SK-N-SH treated with all-trans-retinoic acid at 6 μM for 48 hours (cell line): ENCODE measurements at regions not wholly inside any gene's neighbourhood (a gene's known extent, or its start where the extent isn't known, plus 50 kb on each side); places are given as distances from the start of the nearest gene placed in this dataset.
A peak's percentile ranks its signal among the peaks of the same experiment; 100 is the strongest.

Source experiments
- ATAC-seq: fragments of 200-7000 bp; cut with Tn5 transposase; 3 replicates; pipeline ENCODE4 v1.9.1; 2020; ENCODE audit warnings: mild to moderate bottlenecking, moderate library complexity
- ARNTL ChIP-seq: fragments of 450-650 bp; formaldehyde crosslinking; IDR thresholded peaks from 2 replicates; pipeline ENCODE4 v1.5.0; 2020; ENCODE audit warnings: low read depth, mild to moderate bottlenecking, moderate library complexity, borderline replicate concordance
- BACH2 ChIP-seq: fragments of 250-450 bp; sonication (Bioruptor Pico); IDR thresholded peaks from 2 replicates; pipeline ENCODE4 v1.9.0; 2021; ENCODE audit warnings: mild to moderate bottlenecking, borderline replicate concordance
- CSDC2 ChIP-seq: fragments of 250-450 bp; sonication (Bioruptor Pico); IDR thresholded peaks from 2 replicates; pipeline ENCODE4 v1.5.0; 2020; ENCODE audit warnings: mild to moderate bottlenecking, moderate library complexity
- ESRRG ChIP-seq: fragments of 250-450 bp; sonication (Bioruptor Pico); IDR thresholded peaks from 2 replicates; pipeline ENCODE4 v1.6.1; 2021; ENCODE audit warnings: mild to moderate bottlenecking
- GLIS3 ChIP-seq: fragments of 250-450 bp; sonication (Bioruptor Pico); IDR thresholded peaks from 2 replicates; pipeline ENCODE4 v1.5.0; 2020; ENCODE audit warnings: mild to moderate bottlenecking, moderate library complexity
- ISL1 ChIP-seq: fragments of 250-450 bp; sonication (Bioruptor Pico); IDR thresholded peaks from 2 replicates; pipeline ENCODE4 v2.1.2; 2022; ENCODE audit warnings: mild to moderate bottlenecking, moderate library complexity
- OSR1 ChIP-seq: fragments of 250-450 bp; sonication (Bioruptor Pico); IDR thresholded peaks from 2 replicates; pipeline ENCODE4 v1.8.0; 2022; ENCODE audit warnings: moderate library complexity, mild to moderate bottlenecking, inconsistent platforms
- PPARA ChIP-seq: fragments of 250-450 bp; sonication (Bioruptor Pico); IDR thresholded peaks from 2 replicates; pipeline ENCODE4 v1.5.0; 2020; ENCODE audit warnings: mild to moderate bottlenecking, borderline replicate concordance
- RARB ChIP-seq: fragments of 250-450 bp; sonication (Bioruptor Pico); IDR thresholded peaks from 2 replicates; pipeline ENCODE4 v1.8.0; 2021; ENCODE audit warnings: mild to moderate bottlenecking, moderate library complexity
- SNAI2 ChIP-seq: fragments of 250-450 bp; sonication (Bioruptor Pico); IDR thresholded peaks from 2 replicates; pipeline ENCODE4 v1.5.0; 2020; ENCODE audit warnings: mild to moderate bottlenecking, moderate library complexity
- TCF4 ChIP-seq: fragments of 250-450 bp; sonication (Bioruptor Pico); IDR thresholded peaks from 2 replicates; pipeline ENCODE4 v1.8.0; 2021; ENCODE audit warnings: mild to moderate bottlenecking, moderate library complexity, borderline replicate concordance
- TOX ChIP-seq: fragments of 250-450 bp; sonication (Bioruptor Pico); IDR thresholded peaks from 2 replicates; pipeline ENCODE4 v1.8.0; 2021; ENCODE audit warnings: mild to moderate bottlenecking, moderate library complexity, borderline replicate concordance
- ZC3H10 ChIP-seq: fragments of 250-450 bp; sonication (Bioruptor Pico); IDR thresholded peaks from 2 replicates; pipeline ENCODE4 v1.5.1; 2021; ENCODE audit warnings: mild to moderate bottlenecking, moderate library complexity
- ZFP3 ChIP-seq: fragments of 250-450 bp; sonication (Bioruptor Pico); IDR thresholded peaks from 2 replicates; pipeline ENCODE4 v1.5.0; 2020; ENCODE audit warnings: mild to moderate bottlenecking, moderate library complexity
- ZFP30 ChIP-seq: fragments of 450-650 bp; formaldehyde crosslinking; IDR thresholded peaks from 2 replicates; pipeline ENCODE4 v1.5.0; 2022; ENCODE audit warnings: mild to moderate bottlenecking, moderate library complexity
- ZNF565 ChIP-seq: fragments of 450-650 bp; formaldehyde crosslinking; conservative IDR thresholded peaks from 2 replicates; pipeline ENCODE4 v1.5.0; 2020; ENCODE audit warnings: low read depth, mild to moderate bottlenecking, moderate library complexity
- ZNF70 ChIP-seq: fragments of 450-650 bp; formaldehyde crosslinking; IDR thresholded peaks from 2 replicates; pipeline ENCODE4 v1.5.0; 2020; ENCODE audit warnings: mild to moderate bottlenecking, moderate library complexity
- ZNF8 ChIP-seq: fragments of 450-650 bp; formaldehyde crosslinking; IDR thresholded peaks from 2 replicates; pipeline ENCODE4 v1.5.0; 2020; ENCODE audit warnings: mild to moderate bottlenecking, moderate library complexity
- TF ChIP-seq, protein P1 (sequence below): fragments of 250-450 bp; sonication (Bioruptor Pico); IDR thresholded peaks from 2 replicates; pipeline ENCODE4 v1.5.1; 2020; ENCODE audit warnings: low read depth, mild to moderate bottlenecking, moderate library complexity
- TF ChIP-seq, protein P2 (sequence below): fragments of 250-450 bp; sonication (Bioruptor Pico); IDR thresholded peaks from 2 replicates; pipeline ENCODE4 v1.8.0; 2021; ENCODE audit warnings: low read depth, mild to moderate bottlenecking, moderate library complexity, borderline replicate concordance
- TF ChIP-seq, protein P3 (sequence below): fragments of 250-450 bp; sonication (Bioruptor Pico); IDR thresholded peaks from 2 replicates; pipeline ENCODE4 v1.8.0; 2020; ENCODE audit warnings: mild to moderate bottlenecking, moderate library complexity, borderline replicate concordance
- TF ChIP-seq, protein P4 (sequence below): fragments of 250-450 bp; sonication (Bioruptor Pico); IDR thresholded peaks from 2 replicates; pipeline ENCODE4 v1.5.1; 2021; ENCODE audit warnings: mild to moderate bottlenecking, moderate library complexity

DNA sequence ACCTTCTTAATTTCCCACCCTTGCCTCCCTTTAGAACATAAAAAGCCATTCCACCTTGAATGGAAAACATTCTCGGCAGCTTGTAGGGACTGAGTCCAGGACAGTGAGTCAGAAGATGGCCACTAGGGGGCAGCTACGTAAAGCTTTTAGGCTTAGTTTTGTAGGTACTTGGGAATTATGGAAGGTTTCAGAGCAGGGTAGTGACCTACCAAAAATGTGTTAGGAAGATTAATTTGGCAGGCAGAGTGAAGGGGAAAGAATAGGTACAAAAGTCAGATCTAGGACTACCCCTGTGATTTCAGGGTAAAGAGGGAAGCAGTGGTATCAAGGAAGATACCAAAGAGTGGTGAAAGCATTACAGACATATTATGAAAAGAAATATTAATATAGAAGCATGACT lies 198.4 kb downstream of the NDFIP2 start (continued):
- TF ChIP-seq OSR1 (CRISPR knock-in tag) (no peak), ISL1 (no peak), ARNTL (no peak), ZNF565 (no peak), ZC3H10 (no peak), BACH2 (CRISPR knock-in tag) (no peak), ZFP3 (no peak), CSDC2 (CRISPR knock-in tag) (no peak), TCF4 (no peak), ESRRG (CRISPR knock-in tag) (no peak), ZNF70 (CRISPR knock-in tag) (no peak), GLIS3 (CRISPR knock-in tag) (no peak), TOX (no peak)
- TF ChIP-seq, protein P1, sequence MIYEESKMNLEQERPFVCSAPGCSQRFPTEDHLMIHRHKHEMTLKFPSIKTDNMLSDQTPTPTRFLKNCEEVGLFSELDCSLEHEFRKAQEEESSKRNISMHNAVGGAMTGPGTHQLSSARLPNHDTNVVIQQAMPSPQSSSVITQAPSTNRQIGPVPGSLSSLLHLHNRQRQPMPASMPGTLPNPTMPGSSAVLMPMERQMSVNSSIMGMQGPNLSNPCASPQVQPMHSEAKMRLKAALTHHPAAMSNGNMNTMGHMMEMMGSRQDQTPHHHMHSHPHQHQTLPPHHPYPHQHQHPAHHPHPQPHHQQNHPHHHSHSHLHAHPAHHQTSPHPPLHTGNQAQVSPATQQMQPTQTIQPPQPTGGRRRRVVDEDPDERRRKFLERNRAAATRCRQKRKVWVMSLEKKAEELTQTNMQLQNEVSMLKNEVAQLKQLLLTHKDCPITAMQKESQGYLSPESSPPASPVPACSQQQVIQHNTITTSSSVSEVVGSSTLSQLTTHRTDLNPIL (CRISPR knock-in tag), result no peak
- TF ChIP-seq, all 23 proteins: peak for 0

DNA sequence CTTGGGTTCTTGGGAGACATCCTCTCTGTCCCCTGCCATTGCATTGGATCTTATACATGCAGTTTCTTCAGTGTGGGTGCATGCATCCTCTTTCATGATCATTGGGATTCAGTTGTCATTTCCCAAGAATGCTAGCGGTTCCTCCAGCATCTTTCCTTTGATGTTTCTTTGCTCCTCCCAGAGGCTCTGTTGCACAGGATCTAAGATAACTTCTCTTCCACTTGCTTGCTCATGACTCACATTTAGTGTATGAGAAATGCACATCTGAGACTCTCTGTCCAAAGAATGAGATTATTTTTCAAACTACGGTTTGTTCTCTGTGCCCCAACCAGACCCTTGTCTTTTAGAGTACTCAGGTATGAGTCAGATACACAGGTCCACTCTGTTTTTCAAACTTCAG lies 197.1 kb downstream of the NDFIP2 start:
- TF ChIP-seq CSDC2 (CRISPR knock-in tag) (no peak), ZNF8 (CRISPR knock-in tag) (no peak), TCF4 (no peak), ZNF565 (no peak), RARB (CRISPR knock-in tag) (no peak), ZFP3 (no peak), ZFP30 (CRISPR knock-in tag) (no peak), ESRRG (CRISPR knock-in tag) (no peak), OSR1 (CRISPR knock-in tag) (no peak), ISL1 (no peak), SNAI2 (CRISPR knock-in tag) (no peak), BACH2 (CRISPR knock-in tag) (no peak)
- TF ChIP-seq, protein P2, sequence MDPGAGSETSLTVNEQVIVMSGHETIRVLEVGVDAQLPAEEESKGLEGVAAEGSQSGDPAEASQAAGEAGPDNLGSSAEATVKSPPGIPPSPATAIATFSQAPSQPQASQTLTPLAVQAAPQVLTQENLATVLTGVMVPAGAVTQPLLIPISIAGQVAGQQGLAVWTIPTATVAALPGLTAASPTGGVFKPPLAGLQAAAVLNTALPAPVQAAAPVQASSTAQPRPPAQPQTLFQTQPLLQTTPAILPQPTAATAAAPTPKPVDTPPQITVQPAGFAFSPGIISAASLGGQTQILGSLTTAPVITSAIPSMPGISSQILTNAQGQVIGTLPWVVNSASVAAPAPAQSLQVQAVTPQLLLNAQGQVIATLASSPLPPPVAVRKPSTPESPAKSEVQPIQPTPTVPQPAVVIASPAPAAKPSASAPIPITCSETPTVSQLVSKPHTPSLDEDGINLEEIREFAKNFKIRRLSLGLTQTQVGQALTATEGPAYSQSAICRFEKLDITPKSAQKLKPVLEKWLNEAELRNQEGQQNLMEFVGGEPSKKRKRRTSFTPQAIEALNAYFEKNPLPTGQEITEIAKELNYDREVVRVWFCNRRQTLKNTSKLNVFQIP (CRISPR knock-in tag), result no peak
- ATAC-seq, result peak; percentile 66

DNA sequence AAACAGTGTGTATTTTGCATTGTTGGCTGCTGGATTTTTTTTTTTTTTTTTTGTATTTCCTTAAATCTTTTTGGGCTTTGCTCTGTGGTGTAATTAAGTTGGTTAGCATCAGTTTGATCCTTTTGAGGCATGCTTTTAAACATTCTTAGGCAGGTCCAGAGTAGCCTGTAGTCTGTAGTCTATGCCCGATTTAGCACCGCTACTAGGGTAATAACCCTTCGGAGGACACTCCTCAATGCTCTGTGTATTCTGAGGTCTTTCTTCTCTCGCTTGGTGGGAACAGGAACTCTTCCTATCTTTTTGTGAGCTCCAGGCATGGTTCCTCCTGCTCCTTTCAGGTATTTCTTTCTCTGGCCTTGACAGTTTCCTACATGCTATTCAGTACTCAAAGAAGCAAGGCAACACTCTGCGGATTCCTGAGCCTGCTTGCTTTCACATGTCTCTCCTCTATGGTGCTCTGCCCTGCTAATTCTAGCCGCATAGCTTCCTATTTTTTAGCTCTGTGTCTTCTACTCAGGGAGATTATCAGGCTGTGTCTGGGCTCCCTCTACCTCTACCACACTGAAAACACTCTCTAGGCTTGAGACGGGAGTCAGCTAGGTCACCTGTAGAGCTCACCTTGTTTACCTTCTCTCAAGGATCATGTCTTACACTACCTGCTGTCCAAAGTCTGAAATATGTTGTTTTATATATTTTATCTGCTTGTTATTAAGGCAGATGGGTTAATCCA lies 195.1 kb downstream of the NDFIP2 start:
- TF ChIP-seq RARB (CRISPR knock-in tag) (no peak), BACH2 (CRISPR knock-in tag) (no peak), ZFP3 (no peak), SNAI2 (CRISPR knock-in tag) (no peak), TCF4 (no peak), ARNTL (no peak), TOX (no peak), PPARA (CRISPR knock-in tag) (no peak)
- TF ChIP-seq, protein P3, sequence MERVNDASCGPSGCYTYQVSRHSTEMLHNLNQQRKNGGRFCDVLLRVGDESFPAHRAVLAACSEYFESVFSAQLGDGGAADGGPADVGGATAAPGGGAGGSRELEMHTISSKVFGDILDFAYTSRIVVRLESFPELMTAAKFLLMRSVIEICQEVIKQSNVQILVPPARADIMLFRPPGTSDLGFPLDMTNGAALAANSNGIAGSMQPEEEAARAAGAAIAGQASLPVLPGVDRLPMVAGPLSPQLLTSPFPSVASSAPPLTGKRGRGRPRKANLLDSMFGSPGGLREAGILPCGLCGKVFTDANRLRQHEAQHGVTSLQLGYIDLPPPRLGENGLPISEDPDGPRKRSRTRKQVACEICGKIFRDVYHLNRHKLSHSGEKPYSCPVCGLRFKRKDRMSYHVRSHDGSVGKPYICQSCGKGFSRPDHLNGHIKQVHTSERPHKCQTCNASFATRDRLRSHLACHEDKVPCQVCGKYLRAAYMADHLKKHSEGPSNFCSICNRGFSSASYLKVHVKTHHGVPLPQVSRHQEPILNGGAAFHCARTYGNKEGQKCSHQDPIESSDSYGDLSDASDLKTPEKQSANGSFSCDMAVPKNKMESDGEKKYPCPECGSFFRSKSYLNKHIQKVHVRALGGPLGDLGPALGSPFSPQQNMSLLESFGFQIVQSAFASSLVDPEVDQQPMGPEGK, result no peak
- TF ChIP-seq, protein P4, sequence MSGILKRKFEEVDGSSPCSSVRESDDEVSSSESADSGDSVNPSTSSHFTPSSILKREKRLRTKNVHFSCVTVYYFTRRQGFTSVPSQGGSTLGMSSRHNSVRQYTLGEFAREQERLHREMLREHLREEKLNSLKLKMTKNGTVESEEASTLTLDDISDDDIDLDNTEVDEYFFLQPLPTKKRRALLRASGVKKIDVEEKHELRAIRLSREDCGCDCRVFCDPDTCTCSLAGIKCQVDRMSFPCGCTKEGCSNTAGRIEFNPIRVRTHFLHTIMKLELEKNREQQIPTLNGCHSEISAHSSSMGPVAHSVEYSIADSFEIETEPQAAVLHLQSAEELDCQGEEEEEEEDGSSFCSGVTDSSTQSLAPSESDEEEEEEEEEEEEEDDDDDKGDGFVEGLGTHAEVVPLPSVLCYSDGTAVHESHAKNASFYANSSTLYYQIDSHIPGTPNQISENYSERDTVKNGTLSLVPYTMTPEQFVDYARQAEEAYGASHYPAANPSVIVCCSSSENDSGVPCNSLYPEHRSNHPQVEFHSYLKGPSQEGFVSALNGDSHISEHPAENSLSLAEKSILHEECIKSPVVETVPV, result no peak
- no peak for ATAC-seq

DNA sequence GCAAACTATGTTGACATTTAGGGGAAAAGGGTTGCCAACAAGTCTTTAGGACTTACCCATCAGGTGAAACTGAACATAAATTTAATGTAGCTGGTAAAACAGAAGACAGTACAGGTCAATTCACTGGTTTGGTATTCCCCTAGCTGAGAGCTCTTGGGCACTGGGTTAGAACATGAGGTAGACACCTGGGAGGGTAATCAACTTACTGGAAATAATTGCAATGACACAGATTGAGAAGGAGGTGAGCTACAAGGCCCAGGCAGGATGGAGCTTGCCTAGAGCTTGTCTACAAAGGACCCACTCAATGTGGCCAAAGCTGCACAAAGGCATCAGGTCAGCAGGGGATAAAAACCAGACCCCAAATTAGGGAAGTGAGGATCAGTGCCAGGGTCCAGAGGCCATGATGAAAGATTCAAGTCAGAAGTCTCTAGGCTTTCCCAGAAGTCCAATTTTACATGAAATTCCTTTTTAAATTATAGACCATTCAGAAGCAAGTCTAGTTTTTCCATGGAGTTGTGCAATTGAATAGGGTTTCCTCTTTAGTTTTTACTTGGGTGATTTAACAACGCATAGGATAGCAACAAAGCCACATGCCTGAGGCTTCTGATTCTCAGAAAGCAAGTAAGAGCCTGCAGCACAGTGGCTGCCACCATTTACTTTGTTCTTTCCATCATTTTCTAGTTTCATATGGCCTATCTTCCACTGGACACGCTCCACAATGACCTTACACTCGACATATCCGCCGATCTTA lies 194.0 kb downstream of the NDFIP2 start:
- no peak; the same call in 2 of the 3 replicates for ATAC-seq

More for the DNA sequence above, 194.0 kb downstream of the NDFIP2 start:
- no peak for TF ChIP-seq SNAI2 (CRISPR knock-in tag)
- TF ChIP-seq ISL1, result no peak
- no peak for TF ChIP-seq OSR1 (CRISPR knock-in tag)
